ENCODE measurements at regions not wholly inside any gene's neighbourhood (a gene's known extent, or its start where the extent isn't known, plus 50 kb on each side); places are given as distances from the start of the nearest gene placed in this dataset.

DNA sequence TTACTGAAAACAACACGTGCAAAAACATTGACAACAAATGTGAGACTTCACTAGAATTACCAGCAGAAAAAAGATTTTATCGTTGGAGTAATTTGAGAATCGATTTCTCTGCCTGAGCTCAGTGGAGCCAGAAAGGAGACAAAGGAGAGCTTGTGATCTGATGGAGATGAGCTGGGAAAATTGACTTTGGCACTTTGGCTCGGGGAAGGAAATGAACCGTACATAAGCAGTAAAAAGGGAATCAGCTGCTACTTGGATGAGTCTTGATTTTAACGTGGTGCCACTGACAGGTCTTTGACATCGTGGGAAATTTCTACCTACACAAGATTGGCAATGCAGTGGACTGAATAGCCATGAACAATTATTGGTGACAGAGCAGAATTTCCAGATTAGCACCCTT, 244.7 kb upstream of the RPS23 start:
- Histone ChIP-seq H3K4me2 (ENCODE audit: low read depth, low read length) (no peak overlapping the region), H2AFZ (ENCODE audit: low read length) (no peak overlapping the region), H3K4me1 (ENCODE audit: low read length) (no peaks in the 10 kb centered on the region), H4K20me1 (ENCODE audit: insufficient read depth, low read length) (no peaks in the 10 kb centered on the region), H3K27me3 (replicated peaks; ENCODE audit: insufficient read depth, low read length) (no peaks in the 10 kb centered on the region), H3K36me3 (replicated peaks; ENCODE audit: insufficient read depth, low read length) (no peaks in the 10 kb centered on the region), H3K9me3 (replicated peaks; ENCODE audit: insufficient read depth, low read length) (no peaks in the 10 kb centered on the region), H3F3A (ENCODE audit: insufficient read depth, low read length) (no peaks in the 10 kb centered on the region), H3K27ac (ENCODE audit: low read length) (no peak overlapping the region), H3K9me2 (replicated peaks; ENCODE audit: insufficient read depth, low read length) (no peaks in the 10 kb centered on the region), H3K4me3 (ENCODE audit: low read length) (no peak overlapping the region), H3K9ac (ENCODE audit: low read length) (no peak overlapping the region), H3K79me2 (ENCODE audit: low read length) (no peaks in the 10 kb centered on the region)
- no peak for TF ChIP-seq EZH2phosphoT487 (IDR thresholded peaks at IDR 0.05; ENCODE audit: low read length)
- DNase-seq = no peak

GRCh38 chr5:82521431-82522051, 243.4 kb upstream of the RPS23 start:
- Histone ChIP-seq H3K36me3 (replicated peaks; ENCODE audit: insufficient read depth, low read length) (no peaks in the 10 kb centered on the region), H3K4me2 (ENCODE audit: low read depth, low read length) (no peak overlapping the region), H3K4me1 (ENCODE audit: low read length) (no peaks in the 10 kb centered on the region), H3K4me3 (ENCODE audit: low read length) (no peak overlapping the region), H2AFZ (ENCODE audit: low read length) (no peak overlapping the region), H4K20me1 (ENCODE audit: insufficient read depth, low read length) (no peaks in the 10 kb centered on the region), H3K9me2 (replicated peaks; ENCODE audit: insufficient read depth, low read length) (no peaks in the 10 kb centered on the region), H3K79me2 (ENCODE audit: low read length) (no peaks in the 10 kb centered on the region), H3K9ac (ENCODE audit: low read length) (no peak overlapping the region), H3K27me3 (replicated peaks; ENCODE audit: insufficient read depth, low read length) (no peaks in the 10 kb centered on the region), H3F3A (ENCODE audit: insufficient read depth, low read length) (no peaks in the 10 kb centered on the region), H3K27ac (ENCODE audit: low read length) (no peak overlapping the region), H3K9me3 (replicated peaks; ENCODE audit: insufficient read depth, low read length) (no peaks in the 10 kb centered on the region)
- no peak for DNase-seq
- TF ChIP-seq CTCF (IDR thresholded peaks at IDR 0.05; ENCODE audit: low read length) (no peak), EZH2phosphoT487 (IDR thresholded peaks at IDR 0.05; ENCODE audit: low read length) (no peak), EZH2 (optimal IDR thresholded peaks at IDR 0.05; ENCODE audit: low read depth, low read length) (no peak)

DNA sequence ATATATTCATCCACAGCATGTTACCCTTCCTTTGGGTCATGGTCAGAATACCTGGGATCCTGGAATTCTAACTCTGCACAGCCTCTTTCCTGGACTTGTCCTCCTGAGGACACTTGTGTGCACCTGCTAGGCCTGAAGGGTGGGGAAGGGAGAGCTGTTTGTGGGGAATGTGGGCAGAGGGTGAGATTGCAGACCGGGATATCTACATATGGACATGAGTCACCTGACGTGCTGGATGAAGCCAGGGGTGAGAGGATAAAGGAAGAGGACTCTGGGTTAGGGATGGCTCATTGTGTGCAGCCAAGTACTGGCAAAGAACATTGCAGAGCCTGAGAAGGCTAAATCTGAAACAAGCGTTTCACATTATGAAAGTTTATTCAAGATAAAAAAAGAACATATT, 241.4 kb upstream of the RPS23 start:
- H2AFZ ChIP-seq (ENCODE audit: low read length) = no peak overlapping the region
- H3K4me1 ChIP-seq (ENCODE audit: low read length) = no peaks in the 10 kb centered on the region
- TF ChIP-seq CTCF (IDR thresholded peaks at IDR 0.05; ENCODE audit: low read length) = no peak
- no peak for TF ChIP-seq EZH2 (optimal IDR thresholded peaks at IDR 0.05; ENCODE audit: low read depth, low read length)
- H3K4me2 ChIP-seq (ENCODE audit: low read depth, low read length) = no peak overlapping the region
- no peaks in the 10 kb centered on the region for H3K27me3 ChIP-seq (replicated peaks; ENCODE audit: insufficient read depth, low read length)
- no peaks in the 10 kb centered on the region for H3K9me2 ChIP-seq (replicated peaks; ENCODE audit: insufficient read depth, low read length)
- DNase-seq = no peak
- H3F3A ChIP-seq (ENCODE audit: insufficient read depth, low read length) = no peaks in the 10 kb centered on the region
- no peak overlapping the region for H3K27ac ChIP-seq (ENCODE audit: low read length)
- H3K9ac ChIP-seq (ENCODE audit: low read length) = no peak overlapping the region
- no peaks in the 10 kb centered on the region for H3K79me2 ChIP-seq (ENCODE audit: low read length)
- no peak overlapping the region for H3K4me3 ChIP-seq (ENCODE audit: low read length)
- H3K9me3 ChIP-seq (replicated peaks; ENCODE audit: insufficient read depth, low read length) = no peaks in the 10 kb centered on the region
- H4K20me1 ChIP-seq (ENCODE audit: insufficient read depth, low read length) = no peaks in the 10 kb centered on the region
- H3K36me3 ChIP-seq (replicated peaks; ENCODE audit: insufficient read depth, low read length) = no peaks in the 10 kb centered on the region

- no peaks in the 10 kb centered on the region for H3K27me3 ChIP-seq (replicated peaks; ENCODE audit: insufficient read depth, low read length)
- no peaks in the 10 kb centered on the region for H3K9me3 ChIP-seq (replicated peaks; ENCODE audit: insufficient read depth, low read length)
- H3K4me1 ChIP-seq (ENCODE audit: low read length) = no peaks in the 10 kb centered on the region
- no peaks in the 10 kb centered on the region for H3K79me2 ChIP-seq (ENCODE audit: low read length)
- H4K20me1 ChIP-seq (ENCODE audit: insufficient read depth, low read length) = no peaks in the 10 kb centered on the region
- no peak overlapping the region for H2AFZ ChIP-seq (ENCODE audit: low read length)
- no peak for TF ChIP-seq CTCF (IDR thresholded peaks at IDR 0.05; ENCODE audit: low read length)
- TF ChIP-seq EZH2phosphoT487 (IDR thresholded peaks at IDR 0.05; ENCODE audit: low read length) = no peak
- TF ChIP-seq EZH2 (optimal IDR thresholded peaks at IDR 0.05; ENCODE audit: low read depth, low read length) = no peak
- H3K9me2 ChIP-seq (replicated peaks; ENCODE audit: insufficient read depth, low read length) = no peaks in the 10 kb centered on the region
- no peak overlapping the region for H3K4me2 ChIP-seq (ENCODE audit: low read depth, low read length)
- no peak overlapping the region for H3K27ac ChIP-seq (ENCODE audit: low read length)
- no peaks in the 10 kb centered on the region for H3K36me3 ChIP-seq (replicated peaks; ENCODE audit: insufficient read depth, low read length)
- DNase-seq = no peak
- no peak overlapping the region for H3K9ac ChIP-seq (ENCODE audit: low read length)
- no peak overlapping the region for H3K4me3 ChIP-seq (ENCODE audit: low read length)
- H3F3A ChIP-seq (ENCODE audit: insufficient read depth, low read length) = no peaks in the 10 kb centered on the region
These were observed 239.5 kb upstream of the RPS23 start for GRCh38 chr5:82517544-82518075.

All from MM.1S (cell line).